HL-60 (cell line): ENCODE measurements at regions not wholly inside any gene's neighbourhood (a gene's known extent, or its start where the extent isn't known, plus 50 kb on each side); places are given as distances from the start of the nearest gene placed in this dataset.

Experiments used
- DNase-seq, 2 experiments: peaks; one replicate each; pipeline ENCODE4 v3.0.0-alpha.2; 2010 to 2020; ENCODE audit warnings: low read depth in 1 of 2, low spot score in 1 of 2
- H3K27ac ChIP-seq: fragments of 250-450 bp; sonication (Bioruptor Pico); replicated peaks from 2 replicates; pipeline ENCODE4 v1.5.1; 2020; ENCODE audit warnings: mild to moderate bottlenecking, moderate library complexity
- H3K27me3 ChIP-seq: fragments of 250-450 bp; sonication (Bioruptor Pico); 2 replicates; pipeline ENCODE4 v1.5.1; 2021; ENCODE audit warnings: mild to moderate bottlenecking, moderate library complexity; ENCODE audit not compliant: insufficient read depth, poor library complexity, severe bottlenecking
- H3K4me3 ChIP-seq: replicated peaks from 2 replicates; pipeline ENCODE4 v1.5.1; 2011; ENCODE audit warnings: mild to moderate bottlenecking, control low read depth, low read length; ENCODE audit not compliant: insufficient read depth
- GABPA ChIP-seq: IDR thresholded peaks from 2 replicates; pipeline ENCODE4 v1.6.1; 2012; ENCODE audit warnings: low read depth
- POLR2AphosphoS5 ChIP-seq: IDR thresholded peaks from 2 replicates; pipeline ENCODE4 v1.6.1; 2012; ENCODE audit warnings: low read depth
- SPI1 ChIP-seq: IDR thresholded peaks from 2 replicates; pipeline ENCODE4 v1.6.1; 2012; ENCODE audit warnings: low read depth, mild to moderate bottlenecking, borderline replicate concordance
- TF ChIP-seq, protein P1 (sequence below): IDR thresholded peaks from 2 replicates; pipeline ENCODE4 v1.6.1; 2012; ENCODE audit warnings: low read depth; ENCODE audit not compliant: insufficient replicate concordance
- TF ChIP-seq, protein P2 (sequence below): IDR thresholded peaks from one replicate; pipeline ENCODE4 v1.5.1; 2011; ENCODE audit warnings: low read length, control low read depth, inconsistent platforms; ENCODE audit not compliant: insufficient read depth

DNA sequence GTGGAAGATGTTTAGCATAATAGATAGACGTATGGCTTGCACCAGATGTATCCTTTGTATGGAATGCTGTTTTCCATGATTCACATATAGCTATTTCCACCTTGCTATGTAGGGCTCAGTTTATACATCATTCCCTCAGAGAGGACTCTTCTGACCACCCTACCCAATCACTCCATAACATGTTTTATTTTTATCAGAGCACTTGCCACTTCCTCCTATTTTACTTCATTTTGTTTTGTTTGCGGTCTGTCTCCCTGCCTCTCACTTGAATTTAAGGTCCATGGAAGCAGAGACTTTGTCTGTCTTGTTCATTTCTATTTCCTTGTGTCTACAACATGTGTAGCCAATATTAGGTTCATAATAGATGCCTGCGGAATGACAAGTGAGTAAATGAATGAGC lies 266.9 kb upstream of the CITED2 start:
- Histone ChIP-seq H3K4me3 (no peak overlapping the region), H3K27ac (peak overlapping the region; percentile 89), H3K27me3 (no peaks in the 10 kb centered on the region)
- peak in 1 of 2 experiments; percentile 39 for DNase-seq
- TF ChIP-seq, protein P1, sequence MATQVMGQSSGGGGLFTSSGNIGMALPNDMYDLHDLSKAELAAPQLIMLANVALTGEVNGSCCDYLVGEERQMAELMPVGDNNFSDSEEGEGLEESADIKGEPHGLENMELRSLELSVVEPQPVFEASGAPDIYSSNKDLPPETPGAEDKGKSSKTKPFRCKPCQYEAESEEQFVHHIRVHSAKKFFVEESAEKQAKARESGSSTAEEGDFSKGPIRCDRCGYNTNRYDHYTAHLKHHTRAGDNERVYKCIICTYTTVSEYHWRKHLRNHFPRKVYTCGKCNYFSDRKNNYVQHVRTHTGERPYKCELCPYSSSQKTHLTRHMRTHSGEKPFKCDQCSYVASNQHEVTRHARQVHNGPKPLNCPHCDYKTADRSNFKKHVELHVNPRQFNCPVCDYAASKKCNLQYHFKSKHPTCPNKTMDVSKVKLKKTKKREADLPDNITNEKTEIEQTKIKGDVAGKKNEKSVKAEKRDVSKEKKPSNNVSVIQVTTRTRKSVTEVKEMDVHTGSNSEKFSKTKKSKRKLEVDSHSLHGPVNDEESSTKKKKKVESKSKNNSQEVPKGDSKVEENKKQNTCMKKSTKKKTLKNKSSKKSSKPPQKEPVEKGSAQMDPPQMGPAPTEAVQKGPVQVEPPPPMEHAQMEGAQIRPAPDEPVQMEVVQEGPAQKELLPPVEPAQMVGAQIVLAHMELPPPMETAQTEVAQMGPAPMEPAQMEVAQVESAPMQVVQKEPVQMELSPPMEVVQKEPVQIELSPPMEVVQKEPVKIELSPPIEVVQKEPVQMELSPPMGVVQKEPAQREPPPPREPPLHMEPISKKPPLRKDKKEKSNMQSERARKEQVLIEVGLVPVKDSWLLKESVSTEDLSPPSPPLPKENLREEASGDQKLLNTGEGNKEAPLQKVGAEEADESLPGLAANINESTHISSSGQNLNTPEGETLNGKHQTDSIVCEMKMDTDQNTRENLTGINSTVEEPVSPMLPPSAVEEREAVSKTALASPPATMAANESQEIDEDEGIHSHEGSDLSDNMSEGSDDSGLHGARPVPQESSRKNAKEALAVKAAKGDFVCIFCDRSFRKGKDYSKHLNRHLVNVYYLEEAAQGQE: no peak
- peak; percentile 87 for TF ChIP-seq SPI1

DNA sequence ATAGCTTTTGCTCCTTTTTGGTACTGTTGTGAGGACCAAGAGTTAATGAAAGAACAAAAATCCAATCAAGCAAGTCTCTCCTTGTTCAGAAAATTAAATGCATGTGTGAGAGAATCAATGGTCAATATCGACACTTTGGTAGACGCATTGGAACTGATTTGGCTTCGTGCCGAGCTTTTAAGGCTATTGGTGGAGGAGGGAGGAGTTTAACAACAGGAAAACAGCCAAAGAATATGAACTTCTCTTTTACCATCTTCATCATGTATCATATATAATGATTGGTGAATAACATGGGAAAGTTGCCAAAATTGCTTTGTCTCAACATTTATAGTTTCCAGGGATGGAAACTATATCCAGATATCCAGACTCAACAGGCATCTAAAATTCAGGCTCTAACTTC lies 266.5 kb upstream of the CITED2 start:
- Histone ChIP-seq H3K27me3 (no peaks in the 10 kb centered on the region), H3K4me3 (no peak overlapping the region), H3K27ac (peak overlapping the region; percentile 89)
- peak in 1 of 2 experiments; percentile 32 for DNase-seq
- no peak for TF ChIP-seq GABPA
- no peak for TF ChIP-seq POLR2AphosphoS5
- no peak for TF ChIP-seq SPI1
- TF ChIP-seq, protein P1: no peak
- TF ChIP-seq, protein P2, sequence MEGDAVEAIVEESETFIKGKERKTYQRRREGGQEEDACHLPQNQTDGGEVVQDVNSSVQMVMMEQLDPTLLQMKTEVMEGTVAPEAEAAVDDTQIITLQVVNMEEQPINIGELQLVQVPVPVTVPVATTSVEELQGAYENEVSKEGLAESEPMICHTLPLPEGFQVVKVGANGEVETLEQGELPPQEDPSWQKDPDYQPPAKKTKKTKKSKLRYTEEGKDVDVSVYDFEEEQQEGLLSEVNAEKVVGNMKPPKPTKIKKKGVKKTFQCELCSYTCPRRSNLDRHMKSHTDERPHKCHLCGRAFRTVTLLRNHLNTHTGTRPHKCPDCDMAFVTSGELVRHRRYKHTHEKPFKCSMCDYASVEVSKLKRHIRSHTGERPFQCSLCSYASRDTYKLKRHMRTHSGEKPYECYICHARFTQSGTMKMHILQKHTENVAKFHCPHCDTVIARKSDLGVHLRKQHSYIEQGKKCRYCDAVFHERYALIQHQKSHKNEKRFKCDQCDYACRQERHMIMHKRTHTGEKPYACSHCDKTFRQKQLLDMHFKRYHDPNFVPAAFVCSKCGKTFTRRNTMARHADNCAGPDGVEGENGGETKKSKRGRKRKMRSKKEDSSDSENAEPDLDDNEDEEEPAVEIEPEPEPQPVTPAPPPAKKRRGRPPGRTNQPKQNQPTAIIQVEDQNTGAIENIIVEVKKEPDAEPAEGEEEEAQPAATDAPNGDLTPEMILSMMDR: no peak

DNA sequence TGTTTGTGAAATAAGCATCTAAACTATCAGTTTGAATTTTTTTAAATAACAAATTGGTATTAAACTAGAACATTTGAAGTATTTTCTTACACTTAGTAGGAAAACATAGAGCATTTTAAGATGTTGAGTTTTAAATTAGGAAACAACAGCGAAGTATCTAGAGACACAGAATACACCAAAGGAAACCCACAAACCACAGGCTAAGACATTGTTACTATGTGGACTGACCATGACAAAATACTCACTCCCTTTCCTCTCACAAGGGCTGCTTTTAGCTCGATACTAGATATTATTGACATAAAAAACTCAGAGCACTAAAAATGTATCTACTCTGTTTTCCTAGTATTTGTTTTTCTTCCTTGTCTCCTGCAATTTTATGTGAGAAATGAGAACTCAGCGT lies 266.0 kb upstream of the CITED2 start:
- H3K4me3 ChIP-seq: no peak overlapping the region
- no peaks in the 10 kb centered on the region for H3K27me3 ChIP-seq
- TF ChIP-seq POLR2AphosphoS5: peak; percentile 18; the same call in 1 of the 2 replicates
- TF ChIP-seq, protein P2: no peak
- TF ChIP-seq SPI1: no peak
- TF ChIP-seq, protein P1: no peak
- no peak for TF ChIP-seq GABPA
- peak overlapping the region; percentile 89 for H3K27ac ChIP-seq
- peak in 1 of 2 experiments; percentile 70 for DNase-seq

DNA sequence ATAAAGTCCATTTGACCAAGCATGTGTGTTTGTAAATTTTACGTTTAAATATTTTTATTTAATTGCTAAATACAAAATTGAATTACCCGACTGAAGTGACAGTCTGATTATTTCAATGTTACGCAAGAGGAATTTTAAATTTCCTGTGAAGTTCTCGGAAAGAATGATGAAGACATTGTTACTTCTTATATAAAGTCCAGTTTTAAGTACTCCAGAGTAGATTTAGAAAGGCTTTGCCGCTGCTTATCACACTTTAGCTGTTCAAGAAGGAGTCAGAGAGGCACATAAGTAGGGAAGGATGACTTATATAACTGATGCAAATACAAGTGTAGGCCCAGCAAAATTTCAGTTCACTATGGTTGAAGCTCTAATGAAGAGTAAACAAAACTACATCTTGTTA lies 265.1 kb upstream of the CITED2 start:
- DNase-seq: no peak
- H3K27me3 ChIP-seq: no peaks in the 10 kb centered on the region
- peak overlapping the region; percentile 89 for H3K27ac ChIP-seq
- H3K4me3 ChIP-seq: no peak overlapping the region
- no peak for TF ChIP-seq SPI1
- TF ChIP-seq, protein P2: no peak
- TF ChIP-seq, protein P1: no peak
- TF ChIP-seq POLR2AphosphoS5: no peak
- TF ChIP-seq GABPA: no peak
